ENCODE measurements at regions not wholly inside any gene's neighbourhood (a gene's known extent, or its start where the extent isn't known, plus 50 kb on each side); places are given as distances from the start of the nearest gene placed in this dataset.

DNA sequence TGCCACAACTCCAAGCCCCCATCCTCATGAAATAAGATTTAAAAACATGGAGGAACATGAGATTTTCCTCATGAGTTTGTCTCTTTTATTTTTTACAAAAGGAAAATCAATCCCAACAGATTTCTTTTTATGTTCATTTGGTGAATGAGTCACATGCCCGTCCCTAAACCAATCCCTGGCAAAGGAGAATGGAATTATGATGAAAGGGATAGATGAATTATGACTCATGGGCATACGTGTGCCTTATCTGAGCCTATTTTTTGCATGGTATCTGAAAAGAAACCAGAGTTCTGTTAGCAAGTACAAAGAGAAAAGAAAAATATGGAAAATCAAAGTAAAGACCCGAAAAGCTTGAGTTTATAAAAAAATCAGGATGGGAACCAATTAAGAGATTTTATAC, 267.5 kb upstream of the TMEM161B start (continued):
- TF ChIP-seq EZH2 (IDR thresholded peaks at IDR 0.05; ENCODE audit: low read depth, unreplicated experiment) = no peak

DNA sequence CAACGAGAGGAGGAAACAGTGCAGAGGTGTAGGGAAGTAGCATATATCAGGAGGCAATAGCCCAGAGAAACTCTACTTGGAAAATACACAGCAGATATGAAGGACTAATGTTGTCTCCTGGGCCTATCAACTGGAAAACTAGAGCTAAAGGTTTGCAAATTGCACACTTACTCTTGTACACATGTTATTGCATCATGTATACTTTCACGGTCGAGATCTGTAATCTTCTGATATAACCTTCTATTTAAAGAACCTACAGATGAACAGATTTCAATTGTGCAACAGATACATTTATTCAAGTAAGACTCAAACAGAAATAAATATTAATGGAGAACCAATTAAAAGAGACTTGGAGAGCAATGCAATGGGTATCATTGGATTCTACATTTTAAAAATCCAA, 256.3 kb upstream of the TMEM161B start:
- TF ChIP-seq EZH2phosphoT487 (IDR thresholded peaks at IDR 0.05; ENCODE audit: unreplicated experiment) (no peak), ZNF331 (CRISPR knock-in tag; IDR thresholded peaks at IDR 0.05; ENCODE audit: low read depth) (no peak), CREB1 (CRISPR knock-in tag; IDR thresholded peaks at IDR 0.05; ENCODE audit: low read depth) (no peak), STAT1 (IDR thresholded peaks at IDR 0.05; ENCODE audit: unreplicated experiment) (no peak), EZH2 (IDR thresholded peaks at IDR 0.05; ENCODE audit: low read depth, unreplicated experiment) (no peak), JUNB (IDR thresholded peaks at IDR 0.05; ENCODE audit: unreplicated experiment) (no peak), ZNF114 (CRISPR knock-in tag; IDR thresholded peaks at IDR 0.05) (no peak), NANOG (IDR thresholded peaks at IDR 0.05; ENCODE audit: borderline replicate concordance) (no peak), POLR2AphosphoS5 (IDR thresholded peaks at IDR 0.05; ENCODE audit: low read depth) (no peak)
- TF ChIP-seq, protein P1, sequence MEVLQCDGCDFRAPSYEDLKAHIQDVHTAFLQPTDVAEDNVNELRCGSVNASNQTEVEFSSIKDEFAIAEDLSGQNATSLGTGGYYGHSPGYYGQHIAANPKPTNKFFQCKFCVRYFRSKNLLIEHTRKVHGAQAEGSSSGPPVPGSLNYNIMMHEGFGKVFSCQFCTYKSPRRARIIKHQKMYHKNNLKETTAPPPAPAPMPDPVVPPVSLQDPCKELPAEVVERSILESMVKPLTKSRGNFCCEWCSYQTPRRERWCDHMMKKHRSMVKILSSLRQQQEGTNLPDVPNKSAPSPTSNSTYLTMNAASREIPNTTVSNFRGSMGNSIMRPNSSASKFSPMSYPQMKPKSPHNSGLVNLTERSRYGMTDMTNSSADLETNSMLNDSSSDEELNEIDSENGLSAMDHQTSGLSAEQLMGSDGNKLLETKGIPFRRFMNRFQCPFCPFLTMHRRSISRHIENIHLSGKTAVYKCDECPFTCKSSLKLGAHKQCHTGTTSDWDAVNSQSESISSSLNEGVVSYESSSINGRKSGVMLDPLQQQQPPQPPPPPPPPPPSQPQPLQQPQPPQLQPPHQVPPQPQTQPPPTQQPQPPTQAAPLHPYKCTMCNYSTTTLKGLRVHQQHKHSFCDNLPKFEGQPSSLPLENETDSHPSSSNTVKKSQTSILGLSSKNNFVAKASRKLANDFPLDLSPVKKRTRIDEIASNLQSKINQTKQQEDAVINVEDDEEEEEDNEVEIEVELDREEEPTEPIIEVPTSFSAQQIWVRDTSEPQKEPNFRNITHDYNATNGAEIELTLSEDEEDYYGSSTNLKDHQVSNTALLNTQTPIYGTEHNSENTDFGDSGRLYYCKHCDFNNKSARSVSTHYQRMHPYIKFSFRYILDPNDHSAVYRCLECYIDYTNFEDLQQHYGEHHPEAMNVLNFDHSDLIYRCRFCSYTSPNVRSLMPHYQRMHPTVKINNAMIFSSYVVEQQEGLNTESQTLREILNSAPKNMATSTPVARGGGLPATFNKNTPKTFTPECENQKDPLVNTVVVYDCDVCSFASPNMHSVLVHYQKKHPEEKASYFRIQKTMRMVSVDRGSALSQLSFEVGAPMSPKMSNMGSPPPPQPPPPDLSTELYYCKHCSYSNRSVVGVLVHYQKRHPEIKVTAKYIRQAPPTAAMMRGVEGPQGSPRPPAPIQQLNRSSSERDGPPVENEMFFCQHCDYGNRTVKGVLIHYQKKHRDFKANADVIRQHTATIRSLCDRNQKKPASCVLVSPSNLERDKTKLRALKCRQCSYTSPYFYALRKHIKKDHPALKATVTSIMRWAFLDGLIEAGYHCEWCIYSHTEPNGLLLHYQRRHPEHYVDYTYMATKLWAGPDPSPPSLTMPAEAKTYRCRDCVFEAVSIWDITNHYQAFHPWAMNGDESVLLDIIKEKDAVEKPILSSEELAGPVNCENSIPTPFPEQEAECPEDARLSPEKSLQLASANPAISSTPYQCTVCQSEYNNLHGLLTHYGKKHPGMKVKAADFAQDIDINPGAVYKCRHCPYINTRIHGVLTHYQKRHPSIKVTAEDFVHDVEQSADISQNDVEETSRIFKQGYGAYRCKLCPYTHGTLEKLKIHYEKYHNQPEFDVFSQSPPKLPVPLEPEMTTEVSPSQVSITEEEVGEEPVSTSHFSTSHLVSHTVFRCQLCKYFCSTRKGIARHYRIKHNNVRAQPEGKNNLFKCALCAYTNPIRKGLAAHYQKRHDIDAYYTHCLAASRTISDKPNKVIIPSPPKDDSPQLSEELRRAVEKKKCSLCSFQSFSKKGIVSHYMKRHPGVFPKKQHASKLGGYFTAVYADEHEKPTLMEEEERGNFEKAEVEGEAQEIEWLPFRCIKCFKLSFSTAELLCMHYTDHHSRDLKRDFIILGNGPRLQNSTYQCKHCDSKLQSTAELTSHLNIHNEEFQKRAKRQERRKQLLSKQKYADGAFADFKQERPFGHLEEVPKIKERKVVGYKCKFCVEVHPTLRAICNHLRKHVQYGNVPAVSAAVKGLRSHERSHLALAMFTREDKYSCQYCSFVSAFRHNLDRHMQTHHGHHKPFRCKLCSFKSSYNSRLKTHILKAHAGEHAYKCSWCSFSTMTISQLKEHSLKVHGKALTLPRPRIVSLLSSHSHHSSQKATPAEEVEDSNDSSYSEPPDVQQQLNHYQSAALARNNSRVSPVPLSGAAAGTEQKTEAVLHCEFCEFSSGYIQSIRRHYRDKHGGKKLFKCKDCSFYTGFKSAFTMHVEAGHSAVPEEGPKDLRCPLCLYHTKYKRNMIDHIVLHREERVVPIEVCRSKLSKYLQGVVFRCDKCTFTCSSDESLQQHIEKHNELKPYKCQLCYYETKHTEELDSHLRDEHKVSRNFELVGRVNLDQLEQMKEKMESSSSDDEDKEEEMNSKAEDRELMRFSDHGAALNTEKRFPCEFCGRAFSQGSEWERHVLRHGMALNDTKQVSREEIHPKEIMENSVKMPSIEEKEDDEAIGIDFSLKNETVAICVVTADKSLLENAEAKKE (CRISPR knock-in tag; IDR thresholded peaks at IDR 0.05) = no peak
- TF ChIP-seq, protein P2, sequence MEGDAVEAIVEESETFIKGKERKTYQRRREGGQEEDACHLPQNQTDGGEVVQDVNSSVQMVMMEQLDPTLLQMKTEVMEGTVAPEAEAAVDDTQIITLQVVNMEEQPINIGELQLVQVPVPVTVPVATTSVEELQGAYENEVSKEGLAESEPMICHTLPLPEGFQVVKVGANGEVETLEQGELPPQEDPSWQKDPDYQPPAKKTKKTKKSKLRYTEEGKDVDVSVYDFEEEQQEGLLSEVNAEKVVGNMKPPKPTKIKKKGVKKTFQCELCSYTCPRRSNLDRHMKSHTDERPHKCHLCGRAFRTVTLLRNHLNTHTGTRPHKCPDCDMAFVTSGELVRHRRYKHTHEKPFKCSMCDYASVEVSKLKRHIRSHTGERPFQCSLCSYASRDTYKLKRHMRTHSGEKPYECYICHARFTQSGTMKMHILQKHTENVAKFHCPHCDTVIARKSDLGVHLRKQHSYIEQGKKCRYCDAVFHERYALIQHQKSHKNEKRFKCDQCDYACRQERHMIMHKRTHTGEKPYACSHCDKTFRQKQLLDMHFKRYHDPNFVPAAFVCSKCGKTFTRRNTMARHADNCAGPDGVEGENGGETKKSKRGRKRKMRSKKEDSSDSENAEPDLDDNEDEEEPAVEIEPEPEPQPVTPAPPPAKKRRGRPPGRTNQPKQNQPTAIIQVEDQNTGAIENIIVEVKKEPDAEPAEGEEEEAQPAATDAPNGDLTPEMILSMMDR (conservative IDR thresholded peaks at IDR 0.05; ENCODE audit: low read depth in 2 of 2) = no peak
- TF ChIP-seq, protein P3, sequence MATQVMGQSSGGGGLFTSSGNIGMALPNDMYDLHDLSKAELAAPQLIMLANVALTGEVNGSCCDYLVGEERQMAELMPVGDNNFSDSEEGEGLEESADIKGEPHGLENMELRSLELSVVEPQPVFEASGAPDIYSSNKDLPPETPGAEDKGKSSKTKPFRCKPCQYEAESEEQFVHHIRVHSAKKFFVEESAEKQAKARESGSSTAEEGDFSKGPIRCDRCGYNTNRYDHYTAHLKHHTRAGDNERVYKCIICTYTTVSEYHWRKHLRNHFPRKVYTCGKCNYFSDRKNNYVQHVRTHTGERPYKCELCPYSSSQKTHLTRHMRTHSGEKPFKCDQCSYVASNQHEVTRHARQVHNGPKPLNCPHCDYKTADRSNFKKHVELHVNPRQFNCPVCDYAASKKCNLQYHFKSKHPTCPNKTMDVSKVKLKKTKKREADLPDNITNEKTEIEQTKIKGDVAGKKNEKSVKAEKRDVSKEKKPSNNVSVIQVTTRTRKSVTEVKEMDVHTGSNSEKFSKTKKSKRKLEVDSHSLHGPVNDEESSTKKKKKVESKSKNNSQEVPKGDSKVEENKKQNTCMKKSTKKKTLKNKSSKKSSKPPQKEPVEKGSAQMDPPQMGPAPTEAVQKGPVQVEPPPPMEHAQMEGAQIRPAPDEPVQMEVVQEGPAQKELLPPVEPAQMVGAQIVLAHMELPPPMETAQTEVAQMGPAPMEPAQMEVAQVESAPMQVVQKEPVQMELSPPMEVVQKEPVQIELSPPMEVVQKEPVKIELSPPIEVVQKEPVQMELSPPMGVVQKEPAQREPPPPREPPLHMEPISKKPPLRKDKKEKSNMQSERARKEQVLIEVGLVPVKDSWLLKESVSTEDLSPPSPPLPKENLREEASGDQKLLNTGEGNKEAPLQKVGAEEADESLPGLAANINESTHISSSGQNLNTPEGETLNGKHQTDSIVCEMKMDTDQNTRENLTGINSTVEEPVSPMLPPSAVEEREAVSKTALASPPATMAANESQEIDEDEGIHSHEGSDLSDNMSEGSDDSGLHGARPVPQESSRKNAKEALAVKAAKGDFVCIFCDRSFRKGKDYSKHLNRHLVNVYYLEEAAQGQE (IDR thresholded peaks at IDR 0.05; ENCODE audit: unreplicated experiment) = no peak
- TF ChIP-seq, protein P4, sequence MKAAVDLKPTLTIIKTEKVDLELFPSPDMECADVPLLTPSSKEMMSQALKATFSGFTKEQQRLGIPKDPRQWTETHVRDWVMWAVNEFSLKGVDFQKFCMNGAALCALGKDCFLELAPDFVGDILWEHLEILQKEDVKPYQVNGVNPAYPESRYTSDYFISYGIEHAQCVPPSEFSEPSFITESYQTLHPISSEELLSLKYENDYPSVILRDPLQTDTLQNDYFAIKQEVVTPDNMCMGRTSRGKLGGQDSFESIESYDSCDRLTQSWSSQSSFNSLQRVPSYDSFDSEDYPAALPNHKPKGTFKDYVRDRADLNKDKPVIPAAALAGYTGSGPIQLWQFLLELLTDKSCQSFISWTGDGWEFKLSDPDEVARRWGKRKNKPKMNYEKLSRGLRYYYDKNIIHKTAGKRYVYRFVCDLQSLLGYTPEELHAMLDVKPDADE (IDR thresholded peaks at IDR 0.05) = no peak
- Mint-ChIP-seq H3K27ac (no peak overlapping the region), H3K4me3 (no peak overlapping the region), H3K9me3 (no peaks in the 10 kb centered on the region), H3K36me3 (ENCODE audit: low read depth) (no peaks in the 10 kb centered on the region), H3K4me1 (no peaks in the 10 kb centered on the region), H3K27me3 (ENCODE audit: insufficient read depth, low read depth, poor library complexity) (no peaks in the 10 kb centered on the region)
- Histone ChIP-seq H3K27me3 (ENCODE audit: insufficient read depth) (no peaks in the 10 kb centered on the region), H3F3A (replicated peaks; ENCODE audit: low read depth) (no peaks in the 10 kb centered on the region), H3K27ac (ENCODE audit: low read depth) (no peak overlapping the region), H2AFZ (no peak overlapping the region), H3K36me3 (ENCODE audit: insufficient read depth) (no peaks in the 10 kb centered on the region), H3K4me3 (no peak overlapping the region), H4K20me1 (replicated peaks; ENCODE audit: insufficient read depth) (no peaks in the 10 kb centered on the region), H3K4me2 (no peak overlapping the region), H3K79me2 (replicated peaks; ENCODE audit: insufficient read depth) (no peaks in the 10 kb centered on the region), H3K9me2 (ENCODE audit: insufficient read depth) (no peaks in the 10 kb centered on the region), H3K4me1 (ENCODE audit: insufficient read depth) (no peaks in the 10 kb centered on the region)
- no peak for ATAC-seq
- DNase-seq (ENCODE audit: low spot score) = no peak

Measured in GM23338 (cell line).